Neural cell (in vitro differentiated cells): ENCODE measurements at regions not wholly inside any gene's neighbourhood (a gene's known extent, or its start where the extent isn't known, plus 50 kb on each side); places are given as distances from the start of the nearest gene placed in this dataset.
A peak's percentile ranks its signal among the peaks of the same experiment; 100 is the strongest.

ENCODE experiments used
- H2AFZ ChIP-seq: fragments of 200-600, 300-800 bp; sonication (generic), shearing (Covaris generic); 2 replicates; pipeline ENCODE4 v1.6.0; 2014; ENCODE audit warnings: low read depth, mild to moderate bottlenecking, antibody characterized with exemption, low read length, moderate library complexity
- H3F3A ChIP-seq: fragments of 200-600 bp; shearing (Covaris generic); 2 replicates; pipeline ENCODE4 v1.6.1; 2016; ENCODE audit warnings: mild to moderate bottlenecking, moderate library complexity, mixed read lengths, antibody characterized with exemption, low read length; ENCODE audit not compliant: insufficient read depth, poor library complexity, severe bottlenecking
- H3K27ac ChIP-seq: fragments of 200-600, 300-800 bp; sonication (generic), shearing (Covaris generic); 2 replicates; pipeline ENCODE4 v1.5.1; 2014; ENCODE audit warnings: mild to moderate bottlenecking, low read length, moderate library complexity
- H3K27me3 ChIP-seq: fragments of 300-800, 200-600 bp; sonication (generic), shearing (Covaris generic); 2 replicates; pipeline ENCODE4 v1.6.0; 2014; ENCODE audit warnings: mild to moderate bottlenecking, low read depth, low read length, moderate library complexity; ENCODE audit not compliant: insufficient read depth
- H3K36me3 ChIP-seq: fragments of 300-800, 200-600 bp; sonication (generic), shearing (Covaris generic); 2 replicates; pipeline ENCODE4 v1.5.1; 2014; ENCODE audit warnings: mild to moderate bottlenecking, antibody characterized with exemption, low read length, moderate library complexity; ENCODE audit not compliant: insufficient read depth
- H3K4me2 ChIP-seq: fragments of 300-800, 200-600 bp; sonication (generic), shearing (Covaris generic); 2 replicates; pipeline ENCODE4 v1.6.0; 2014; ENCODE audit warnings: mild to moderate bottlenecking, low read length
- H3K4me3 ChIP-seq: fragments of 300-800, 200-600 bp; sonication (generic), shearing (Covaris generic); 2 replicates; pipeline ENCODE4 v1.5.1; 2014; ENCODE audit warnings: mild to moderate bottlenecking, low read length, moderate library complexity
- H3K79me2 ChIP-seq: fragments of 200-600 bp; shearing (Covaris generic); replicated peaks from 2 replicates; pipeline ENCODE4 v1.6.0; 2014; ENCODE audit warnings: mild to moderate bottlenecking, low read length, moderate library complexity; ENCODE audit not compliant: insufficient read depth
- H3K9ac ChIP-seq: fragments of 300-800, 200-600 bp; sonication (generic), shearing (Covaris generic); 2 replicates; pipeline ENCODE4 v1.6.1; 2016; ENCODE audit warnings: mild to moderate bottlenecking, low read length, mixed read lengths
- H3K9me2 ChIP-seq: fragments of 200-600 bp; shearing (Covaris generic); 2 replicates; pipeline ENCODE4 v1.6.1; 2016; ENCODE audit warnings: mild to moderate bottlenecking, low read length, mixed read lengths; ENCODE audit not compliant: insufficient read depth
- H3K9me3 ChIP-seq: fragments of 200-600, 300-800 bp; sonication (generic), shearing (Covaris generic); 2 replicates; pipeline ENCODE4 v1.6.1; 2016; ENCODE audit warnings: mild to moderate bottlenecking, mixed run types, low read length, moderate library complexity, mixed read lengths
- H4K20me1 ChIP-seq: fragments of 200-600 bp; shearing (Covaris generic); 2 replicates; pipeline ENCODE4 v1.6.1; 2016; ENCODE audit warnings: mild to moderate bottlenecking, mixed run types; ENCODE audit not compliant: insufficient read depth
- EP300 ChIP-seq: fragments of 450-650 bp; conservative IDR thresholded peaks from 2 replicates; pipeline ENCODE4 v1.6.1; 2014; ENCODE audit warnings: antibody characterized with exemption, mild to moderate bottlenecking, moderate library complexity; ENCODE audit not compliant: poor library complexity, severe bottlenecking
- EZH2 ChIP-seq: fragments of 200-600, 300-800 bp; shearing (Covaris generic), sonication (generic); IDR thresholded peaks from 2 replicates; pipeline ENCODE4 v1.6.1; 2014; ENCODE audit warnings: antibody characterized with exemption, low read length, borderline replicate concordance, mild to moderate bottlenecking; ENCODE audit not compliant: insufficient read depth, poor library complexity, severe bottlenecking
- MXI1 ChIP-seq: fragments of 450-650 bp; conservative IDR thresholded peaks from 2 replicates; pipeline ENCODE4 v1.6.1; 2014; ENCODE audit warnings: antibody characterized with exemption, mild to moderate bottlenecking; ENCODE audit not compliant: poor library complexity, severe bottlenecking
- POLR2AphosphoS5 ChIP-seq: IDR thresholded peaks from 2 replicates; pipeline ENCODE4 v1.6.1; 2012
- RAD21 ChIP-seq: fragments of 450-650 bp; conservative IDR thresholded peaks from 2 replicates; pipeline ENCODE4 v1.6.1; 2014; ENCODE audit warnings: antibody characterized with exemption, mild to moderate bottlenecking, moderate library complexity
- REST ChIP-seq: IDR thresholded peaks from 2 replicates; pipeline ENCODE4 v1.6.1; 2012; ENCODE audit warnings: borderline replicate concordance
- SMC3 ChIP-seq: fragments of 450-650 bp; conservative IDR thresholded peaks from 2 replicates; pipeline ENCODE4 v1.6.1; 2014; ENCODE audit warnings: antibody characterized with exemption, mild to moderate bottlenecking, moderate library complexity; ENCODE audit not compliant: poor library complexity
- TAF1 ChIP-seq: IDR thresholded peaks from 2 replicates; pipeline ENCODE4 v1.6.1; 2012; ENCODE audit warnings: low read depth
- TF ChIP-seq, protein P1 (sequence below): fragments of 450-650 bp; IDR thresholded peaks from 2 replicates; pipeline ENCODE4 v1.5.1; 2014; ENCODE audit warnings: antibody characterized with exemption, mild to moderate bottlenecking, moderate library complexity; ENCODE audit not compliant: poor library complexity, severe bottlenecking

- H4K20me1 ChIP-seq: no peaks in the 10 kb centered on the region
- H3K27me3 ChIP-seq: no peaks in the 10 kb centered on the region
- no peak overlapping the region for H3K9ac ChIP-seq
- peak; percentile 24 for TF ChIP-seq RAD21
- TF ChIP-seq, protein P1, sequence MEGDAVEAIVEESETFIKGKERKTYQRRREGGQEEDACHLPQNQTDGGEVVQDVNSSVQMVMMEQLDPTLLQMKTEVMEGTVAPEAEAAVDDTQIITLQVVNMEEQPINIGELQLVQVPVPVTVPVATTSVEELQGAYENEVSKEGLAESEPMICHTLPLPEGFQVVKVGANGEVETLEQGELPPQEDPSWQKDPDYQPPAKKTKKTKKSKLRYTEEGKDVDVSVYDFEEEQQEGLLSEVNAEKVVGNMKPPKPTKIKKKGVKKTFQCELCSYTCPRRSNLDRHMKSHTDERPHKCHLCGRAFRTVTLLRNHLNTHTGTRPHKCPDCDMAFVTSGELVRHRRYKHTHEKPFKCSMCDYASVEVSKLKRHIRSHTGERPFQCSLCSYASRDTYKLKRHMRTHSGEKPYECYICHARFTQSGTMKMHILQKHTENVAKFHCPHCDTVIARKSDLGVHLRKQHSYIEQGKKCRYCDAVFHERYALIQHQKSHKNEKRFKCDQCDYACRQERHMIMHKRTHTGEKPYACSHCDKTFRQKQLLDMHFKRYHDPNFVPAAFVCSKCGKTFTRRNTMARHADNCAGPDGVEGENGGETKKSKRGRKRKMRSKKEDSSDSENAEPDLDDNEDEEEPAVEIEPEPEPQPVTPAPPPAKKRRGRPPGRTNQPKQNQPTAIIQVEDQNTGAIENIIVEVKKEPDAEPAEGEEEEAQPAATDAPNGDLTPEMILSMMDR: peak; percentile 28
- TF ChIP-seq SMC3: peak; percentile 29
- TF ChIP-seq EP300: no peak
- no peak for TF ChIP-seq TAF1
- no peak for TF ChIP-seq MXI1
- no peak overlapping the region for H3K4me2 ChIP-seq
- H3F3A ChIP-seq: no peaks in the 10 kb centered on the region
- no peaks in the 10 kb centered on the region for H3K9me3 ChIP-seq
- H3K79me2 ChIP-seq: no peaks in the 10 kb centered on the region
- no peaks in the 10 kb centered on the region for H3K9me2 ChIP-seq
- H3K27ac ChIP-seq: no peak overlapping the region
- H3K36me3 ChIP-seq: no peaks in the 10 kb centered on the region
- no peak overlapping the region for H3K4me3 ChIP-seq
- no peak overlapping the region for H2AFZ ChIP-seq
Observed at GRCh38 chr3:175956964-175957363, 1097.8 kb downstream of the NAALADL2 start.

- Histone ChIP-seq H3K9me2 (no peaks in the 10 kb centered on the region), H3K27ac (no peak overlapping the region), H3K9me3 (no peaks in the 10 kb centered on the region), H3F3A (no peaks in the 10 kb centered on the region), H4K20me1 (no peaks in the 10 kb centered on the region), H3K9ac (no peak overlapping the region), H3K4me2 (no peak overlapping the region), H3K36me3 (no peaks in the 10 kb centered on the region), H3K27me3 (no peaks in the 10 kb centered on the region), H2AFZ (no peak overlapping the region), H3K4me3 (no peak overlapping the region), H3K79me2 (no peaks in the 10 kb centered on the region)
- TF ChIP-seq SMC3: no peak
- TF ChIP-seq POLR2AphosphoS5: no peak
- no peak for TF ChIP-seq EP300
- no peak for TF ChIP-seq EZH2
- no peak for TF ChIP-seq MXI1
- TF ChIP-seq REST: no peak
- TF ChIP-seq RAD21: no peak
- TF ChIP-seq, protein P1: no peak
- no peak for TF ChIP-seq TAF1
Observed at GRCh38 chr3:175951047-175951694, 1092.0 kb downstream of the NAALADL2 start.
